GM04504 (cell line): ENCODE measurements at regions not wholly inside any gene's neighbourhood (a gene's known extent, or its start where the extent isn't known, plus 50 kb on each side); places are given as distances from the start of the nearest gene placed in this dataset.

ENCODE experiments used
- DNase-seq: peaks from one replicate; pipeline ENCODE4 v3.0.0-alpha.2; 2012; ENCODE audit warnings: low read depth

- no peak for DNase-seq
Observed at GRCh38 chr22:49435596-49435995, 392.1 kb downstream of the BRD1 start.

- DNase-seq: no peak
Observed at GRCh38 chr22:49433717-49434611, 393.7 kb downstream of the BRD1 start.

GRCh38 chr22:49432897-49433443, 394.7 kb downstream of the BRD1 start:
- DNase-seq: no peak

DNA sequence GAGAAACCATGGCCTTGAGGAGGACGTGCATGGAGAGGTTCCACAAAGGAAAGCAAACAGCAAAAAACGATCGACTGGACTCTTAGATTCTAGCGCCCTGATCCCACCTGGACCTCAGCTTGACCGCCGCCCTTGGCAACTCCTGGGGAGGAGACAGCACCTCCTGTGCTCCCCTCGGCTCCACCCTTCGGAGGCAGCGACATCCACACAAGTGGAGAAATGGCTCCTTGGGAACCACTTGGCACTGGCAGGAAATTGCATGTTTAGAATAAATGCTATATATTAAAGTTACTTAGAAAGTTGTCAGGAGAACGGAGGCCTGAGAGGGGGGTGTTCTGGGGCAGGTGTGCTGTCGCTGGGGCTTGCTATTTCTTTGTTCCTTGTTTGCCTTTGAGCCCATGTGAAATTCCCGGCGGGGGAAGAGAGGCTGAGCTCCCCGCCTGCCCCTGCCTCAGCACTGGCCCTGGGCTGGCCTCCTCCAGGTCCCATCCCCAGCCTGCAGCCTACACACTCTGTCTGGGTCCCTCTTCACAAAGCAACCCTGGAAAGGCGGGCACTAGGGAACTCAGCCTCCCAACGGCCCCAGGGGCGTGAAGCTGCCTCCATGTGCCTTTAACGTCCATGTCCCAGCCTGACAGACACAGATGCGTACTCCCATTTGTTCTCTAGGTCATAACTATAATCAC, 395.3 kb downstream of the BRD1 start:
- DNase-seq: no peak

DNA sequence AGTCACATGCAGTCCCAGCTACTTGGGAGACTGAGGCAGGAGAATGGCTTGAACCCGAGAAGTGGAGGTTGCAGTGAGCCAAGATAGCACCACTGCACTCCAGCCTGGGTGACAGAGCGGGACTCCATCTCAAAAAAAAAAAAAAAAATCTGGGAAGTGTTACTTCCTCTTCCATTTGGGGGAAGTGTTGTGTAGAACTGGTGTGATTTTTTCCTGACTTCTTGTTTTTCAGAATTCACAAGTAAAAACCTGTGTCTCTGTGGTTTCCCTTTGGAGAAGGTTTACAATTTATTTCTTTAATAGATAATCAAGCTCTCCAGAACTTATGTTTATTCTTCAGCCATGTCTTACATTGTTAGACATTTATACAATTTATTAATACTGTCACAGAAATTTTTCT, 396.1 kb downstream of the BRD1 start:
- no peak for DNase-seq

DNA sequence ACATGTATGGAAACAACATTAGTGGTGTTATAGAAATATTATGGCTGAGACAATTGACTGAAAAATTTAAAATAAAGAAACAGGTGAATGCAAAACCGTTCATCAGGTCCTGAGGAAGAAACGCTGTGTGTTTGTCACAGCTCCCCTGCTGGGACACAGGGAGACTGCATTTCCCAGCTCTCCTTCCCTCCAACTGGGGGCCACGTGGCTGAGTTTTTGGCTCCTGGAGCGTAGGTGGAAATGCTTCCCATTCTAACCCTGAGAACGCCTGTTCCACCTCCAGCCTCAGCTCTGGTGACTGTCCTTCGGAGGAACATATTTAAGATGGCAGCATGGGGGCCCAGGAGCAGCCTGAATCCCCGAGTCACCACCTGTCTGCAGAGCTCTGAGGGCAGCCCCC, 398.6 kb downstream of the BRD1 start:
- DNase-seq: no peak

- no peak for DNase-seq
Observed at GRCh38 chr22:49427941-49428340, 399.7 kb downstream of the BRD1 start.

DNA sequence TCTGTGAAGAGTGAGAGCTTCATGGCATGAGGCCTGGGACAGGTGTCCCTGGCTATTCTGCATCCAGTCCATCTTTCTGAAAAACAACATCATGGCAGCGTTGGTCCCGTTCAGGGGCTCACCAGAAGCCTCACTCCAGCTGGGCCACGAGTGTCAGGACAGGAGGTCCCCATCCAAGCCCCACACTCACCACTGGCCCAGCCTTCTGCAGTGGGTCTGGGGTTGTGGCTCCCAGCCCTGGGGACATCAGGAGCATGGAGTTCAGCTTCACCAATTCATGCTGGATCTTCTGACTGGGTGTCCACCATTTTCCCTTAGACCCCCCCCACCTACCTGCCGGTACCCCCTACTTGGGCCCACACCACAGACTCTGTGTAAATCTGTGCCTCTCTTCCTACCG, 400.3 kb downstream of the BRD1 start:
- DNase-seq: no peak

GRCh38 chr22:49426618-49427266, 400.9 kb downstream of the BRD1 start:
- no peak for DNase-seq

GRCh38 chr22:49426098-49426497, 401.6 kb downstream of the BRD1 start:
- no peak for DNase-seq

DNA sequence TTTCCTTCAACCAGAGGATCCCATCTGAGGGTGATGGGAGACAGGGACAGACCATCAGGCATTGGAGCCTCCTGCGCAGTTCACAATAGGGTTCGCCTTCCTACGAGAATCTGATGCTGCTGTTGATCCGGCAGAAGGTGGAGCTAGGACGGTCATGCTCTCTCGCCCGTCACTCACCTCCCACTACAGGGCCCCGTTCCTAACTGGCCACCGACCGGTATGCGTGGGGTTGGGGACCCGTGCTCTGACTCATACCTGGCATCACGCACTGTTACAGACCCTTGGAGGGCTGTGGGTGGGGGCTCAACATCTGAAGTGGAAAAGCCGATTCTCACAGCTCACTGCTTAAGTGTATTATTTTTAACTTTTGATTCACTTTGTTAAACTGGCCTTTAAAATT, 402.3 kb downstream of the BRD1 start:
- no peak for DNase-seq

DNA sequence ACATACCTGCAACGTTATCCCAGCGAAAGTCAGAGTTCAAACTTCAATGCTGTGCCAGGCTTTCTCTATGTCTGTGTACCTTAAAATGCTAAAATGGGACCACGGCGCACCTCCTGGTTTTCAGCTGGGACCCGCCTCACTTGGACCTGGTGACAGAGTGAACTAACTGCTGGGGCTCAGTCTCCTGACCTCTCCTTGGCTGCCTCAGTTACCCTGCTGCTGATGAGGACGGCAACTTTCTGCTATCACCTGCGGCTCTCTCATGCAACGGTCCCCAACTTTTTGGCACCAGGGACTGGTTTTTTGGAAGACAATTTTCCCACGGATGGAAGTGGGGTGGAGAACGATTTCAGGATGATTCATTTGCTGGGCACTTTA, 402.8 kb downstream of the BRD1 start:
- no peak for DNase-seq

GRCh38 chr22:49423125-49423650, 404.5 kb downstream of the BRD1 start:
- no peak for DNase-seq

DNA sequence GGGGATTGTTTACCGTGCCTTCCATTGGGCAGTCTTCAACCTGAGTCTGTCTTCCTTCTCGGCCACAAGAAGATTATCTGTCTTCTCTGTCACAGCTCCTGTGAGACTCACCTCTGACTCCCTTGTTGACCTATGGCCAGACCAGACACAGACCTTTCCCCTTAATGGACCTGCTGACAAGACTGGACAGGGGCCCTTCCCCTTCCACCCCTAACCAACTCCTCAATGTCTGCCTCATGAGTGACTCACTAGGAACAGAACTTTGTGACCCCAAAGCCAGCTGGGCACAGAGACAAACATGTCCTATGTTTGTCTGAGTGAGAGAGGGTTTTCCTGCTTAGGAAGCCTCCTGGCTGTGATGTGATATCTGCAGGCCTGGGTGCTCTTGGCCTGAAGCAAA, 405.0 kb downstream of the BRD1 start:
- no peak for DNase-seq

GRCh38 chr22:49420651-49421050, 407.0 kb downstream of the BRD1 start:
- DNase-seq: no peak

DNA sequence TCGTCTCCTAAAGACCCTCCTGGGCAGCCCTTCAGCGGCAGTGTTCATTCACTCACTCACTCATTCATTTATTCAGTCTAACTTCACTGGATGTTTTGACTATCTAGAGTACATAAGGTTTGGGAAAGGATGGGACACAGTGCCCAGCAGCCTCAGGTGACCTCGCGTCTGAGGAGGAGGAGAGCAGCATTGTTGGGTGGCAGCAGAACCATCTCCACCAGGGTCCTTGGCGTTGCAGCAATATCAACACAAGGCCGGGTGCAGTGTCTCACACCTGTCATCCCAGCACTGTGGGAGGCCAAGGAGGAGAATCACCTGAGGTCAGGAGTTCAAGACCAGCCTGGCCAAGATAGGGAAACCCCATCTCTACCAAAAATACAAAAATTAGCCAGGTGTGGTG, 408.0 kb downstream of the BRD1 start:
- DNase-seq: no peak

GRCh38 chr22:49418943-49419342, 408.7 kb downstream of the BRD1 start:
- no peak for DNase-seq

DNA sequence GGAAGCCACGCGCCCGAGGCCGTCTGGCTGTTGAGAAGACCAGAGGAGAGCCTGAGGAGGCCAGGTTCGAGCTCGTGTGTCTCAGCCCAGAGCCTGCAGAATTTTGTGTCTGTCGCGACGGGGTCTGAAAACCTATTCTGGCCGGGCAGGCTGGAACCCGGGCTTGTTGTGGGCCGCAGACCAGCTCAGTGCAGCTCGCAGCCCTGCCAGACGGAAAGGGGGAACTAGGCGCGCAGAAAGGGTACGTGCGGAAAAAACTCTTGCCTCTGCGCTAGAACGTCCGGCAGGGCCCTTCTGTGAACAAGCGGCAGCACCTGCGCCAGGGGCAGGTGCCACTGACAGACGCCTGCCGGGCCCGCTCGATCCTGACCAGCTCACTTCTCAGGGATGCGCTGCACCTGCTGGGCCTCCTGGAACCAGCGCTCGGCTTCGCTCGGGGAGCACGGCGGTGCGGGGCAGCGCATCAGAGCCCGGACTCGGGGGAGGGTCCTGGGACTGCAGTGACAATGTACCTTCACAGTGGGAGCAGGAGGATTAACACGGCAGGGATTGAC, 409.3 kb downstream of the BRD1 start:
- no peak for DNase-seq

GRCh38 chr22:49417833-49418232, 409.8 kb downstream of the BRD1 start:
- no peak for DNase-seq

DNA sequence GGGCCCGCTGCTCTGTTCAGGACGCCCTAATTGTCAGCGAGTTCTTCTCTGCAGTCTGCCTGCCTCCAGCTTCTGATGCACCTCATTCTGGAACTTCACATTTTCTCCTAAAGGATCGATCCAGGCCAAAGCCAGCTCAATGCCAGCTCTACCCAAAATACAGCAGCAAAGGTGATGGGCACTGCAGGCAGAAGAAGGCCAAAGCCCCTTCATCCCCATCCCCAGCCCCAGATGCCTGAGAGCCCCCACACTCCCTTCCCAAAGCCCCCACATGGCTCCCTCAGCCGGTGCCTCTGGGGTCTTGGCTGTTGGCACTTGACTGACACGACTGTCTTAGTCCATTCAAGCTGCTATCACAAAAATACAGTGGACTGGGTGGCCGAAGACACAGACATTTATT, 410.3 kb downstream of the BRD1 start:
- no peak for DNase-seq

DNA sequence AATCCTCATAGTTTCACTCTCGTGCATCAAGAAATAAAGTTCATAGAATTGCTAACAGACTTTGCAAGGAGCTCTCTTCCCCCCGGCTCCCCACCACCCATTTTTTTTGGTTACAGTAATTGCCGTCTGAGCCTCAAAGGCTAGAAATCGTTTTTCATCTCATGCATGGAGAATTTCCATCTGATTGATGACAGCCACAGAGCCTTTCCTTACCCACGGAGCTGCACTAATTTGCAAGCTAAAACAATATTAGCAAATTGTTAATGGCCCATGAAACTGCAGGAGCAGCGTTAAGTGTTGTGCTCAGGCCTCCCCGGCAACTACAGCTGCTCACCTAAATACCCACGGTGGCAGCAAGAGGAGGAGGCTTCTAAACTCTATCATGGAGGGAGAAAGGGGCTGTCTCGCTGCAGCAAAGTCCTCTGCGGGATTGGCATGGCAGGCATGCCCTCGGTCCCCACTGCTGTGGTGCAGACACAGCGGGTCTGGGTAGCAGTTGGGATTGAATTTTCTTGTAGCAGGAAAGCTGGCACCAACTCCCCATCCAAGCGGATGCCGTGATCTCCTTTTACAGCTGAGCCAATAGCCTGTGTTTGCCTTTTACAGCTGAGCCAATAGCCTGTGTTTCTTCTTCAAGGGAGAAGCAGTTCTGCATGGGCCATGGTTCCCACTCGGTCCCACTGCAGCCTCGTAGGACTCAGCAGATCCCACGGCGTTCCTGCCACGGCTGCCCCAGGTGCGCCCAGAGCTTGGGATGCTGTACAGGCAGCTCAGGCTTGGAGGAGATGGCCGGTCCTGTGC, 412.3 kb downstream of the BRD1 start:
- no peak for DNase-seq
